ENCODE measurements at regions not wholly inside any gene's neighbourhood (a gene's known extent, or its start where the extent isn't known, plus 50 kb on each side); places are given as distances from the start of the nearest gene placed in this dataset.

GRCh38 chr13:90547272-90547790 is 800.2 kb upstream of the MIR17HG start:
- TF ChIP-seq CTCF (IDR thresholded peaks at IDR 0.05; ENCODE audit: extremely low read depth, missing control alignments), result no peak
- DNase-seq (ENCODE audit: low spot score), result no peak

GRCh38 chr13:90551253-90551652 is 796.2 kb upstream of the MIR17HG start:
- DNase-seq (ENCODE audit: low spot score), result no peak
- no peak for TF ChIP-seq CTCF (IDR thresholded peaks at IDR 0.05; ENCODE audit: extremely low read depth, missing control alignments)

- DNase-seq (ENCODE audit: low spot score), result no peak
- no peak for TF ChIP-seq CTCF (IDR thresholded peaks at IDR 0.05; ENCODE audit: extremely low read depth, missing control alignments)
Observed at GRCh38 chr13:90552702-90553101, 794.8 kb upstream of the MIR17HG start.

- DNase-seq (ENCODE audit: low spot score), result no peak
Observed at GRCh38 chr13:90553159-90553558, 794.3 kb upstream of the MIR17HG start.

GRCh38 chr13:90557626-90558025 is 789.9 kb upstream of the MIR17HG start:
- no peak for DNase-seq (ENCODE audit: low spot score)
- no peak for TF ChIP-seq CTCF (IDR thresholded peaks at IDR 0.05; ENCODE audit: extremely low read depth, missing control alignments)

More at GRCh38 chr13:90553159-90553558, 794.3 kb upstream of the MIR17HG start:
- no peak for TF ChIP-seq CTCF (IDR thresholded peaks at IDR 0.05; ENCODE audit: extremely low read depth, missing control alignments)

GRCh38 chr13:90562443-90562842 is 785.0 kb upstream of the MIR17HG start:
- no peak for DNase-seq (ENCODE audit: low spot score)
- TF ChIP-seq CTCF (IDR thresholded peaks at IDR 0.05; ENCODE audit: extremely low read depth, missing control alignments), result no peak

- no peak for DNase-seq (ENCODE audit: low spot score)
- TF ChIP-seq CTCF (IDR thresholded peaks at IDR 0.05; ENCODE audit: extremely low read depth, missing control alignments), result no peak
Observed at GRCh38 chr13:90564096-90564495, 783.4 kb upstream of the MIR17HG start.
